ENCODE measurements at regions not wholly inside any gene's neighbourhood (a gene's known extent, or its start where the extent isn't known, plus 50 kb on each side); places are given as distances from the start of the nearest gene placed in this dataset.

DNA sequence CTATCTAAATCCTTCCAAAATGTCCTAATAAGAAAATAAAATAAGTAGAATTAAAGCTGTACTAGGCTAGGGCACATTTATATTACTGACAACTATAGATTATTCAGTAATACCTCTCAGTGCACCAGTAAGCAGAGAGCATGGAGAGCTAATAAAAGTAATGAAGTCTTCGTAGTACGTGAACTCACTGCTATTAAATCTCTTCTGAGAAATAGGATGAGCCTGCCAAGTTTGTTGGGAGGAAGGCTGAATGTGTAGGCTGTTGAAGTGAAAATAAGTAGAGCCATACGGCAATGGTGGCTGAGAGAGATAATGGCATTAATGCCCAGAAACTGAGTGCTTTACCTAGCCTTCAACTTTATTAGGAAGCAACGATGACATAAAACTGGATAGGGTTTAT is 73.9 kb upstream of the NR5A2 start:
- TF ChIP-seq, protein P1, sequence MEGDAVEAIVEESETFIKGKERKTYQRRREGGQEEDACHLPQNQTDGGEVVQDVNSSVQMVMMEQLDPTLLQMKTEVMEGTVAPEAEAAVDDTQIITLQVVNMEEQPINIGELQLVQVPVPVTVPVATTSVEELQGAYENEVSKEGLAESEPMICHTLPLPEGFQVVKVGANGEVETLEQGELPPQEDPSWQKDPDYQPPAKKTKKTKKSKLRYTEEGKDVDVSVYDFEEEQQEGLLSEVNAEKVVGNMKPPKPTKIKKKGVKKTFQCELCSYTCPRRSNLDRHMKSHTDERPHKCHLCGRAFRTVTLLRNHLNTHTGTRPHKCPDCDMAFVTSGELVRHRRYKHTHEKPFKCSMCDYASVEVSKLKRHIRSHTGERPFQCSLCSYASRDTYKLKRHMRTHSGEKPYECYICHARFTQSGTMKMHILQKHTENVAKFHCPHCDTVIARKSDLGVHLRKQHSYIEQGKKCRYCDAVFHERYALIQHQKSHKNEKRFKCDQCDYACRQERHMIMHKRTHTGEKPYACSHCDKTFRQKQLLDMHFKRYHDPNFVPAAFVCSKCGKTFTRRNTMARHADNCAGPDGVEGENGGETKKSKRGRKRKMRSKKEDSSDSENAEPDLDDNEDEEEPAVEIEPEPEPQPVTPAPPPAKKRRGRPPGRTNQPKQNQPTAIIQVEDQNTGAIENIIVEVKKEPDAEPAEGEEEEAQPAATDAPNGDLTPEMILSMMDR (IDR thresholded peaks at IDR 0.05): no peak
- TF ChIP-seq POLR2A (IDR thresholded peaks at IDR 0.05): no peak
